HCT116 (cell line): ENCODE measurements at regions not wholly inside any gene's neighbourhood (a gene's known extent, or its start where the extent isn't known, plus 50 kb on each side); places are given as distances from the start of the nearest gene placed in this dataset.

ENCODE experiments used
- CTCF ChIP-seq, 3 experiments: fragments of 200-600 bp in 1 of 3; sonication (generic) in 1 of 3; IDR thresholded peaks in 2 of 3; conservative IDR thresholded peaks in 1 of 3; 2 replicates each; pipeline ENCODE4 v1.5.1; 2012 to 2017; ENCODE audit warnings: low read depth in 2 of 3, low read length in 2 of 3, antibody characterized with exemption in 1 of 3, borderline replicate concordance in 1 of 3, control low read depth in 1 of 3, mild to moderate bottlenecking in 1 of 3, mixed read lengths in 1 of 3, mixed run types in 1 of 3, moderate library complexity in 1 of 3; ENCODE audit not compliant: insufficient read depth in 1 of 3
- JUND ChIP-seq: IDR thresholded peaks from 2 replicates; pipeline ENCODE4 v1.6.1; 2012
- ZNF274 ChIP-seq: fragments of 200-500 bp; sonication (Bioruptor generic); IDR thresholded peaks from 2 replicates; pipeline ENCODE4 v1.6.1; 2014; ENCODE audit warnings: mild to moderate bottlenecking, low read depth, low read length, inconsistent platforms

DNA sequence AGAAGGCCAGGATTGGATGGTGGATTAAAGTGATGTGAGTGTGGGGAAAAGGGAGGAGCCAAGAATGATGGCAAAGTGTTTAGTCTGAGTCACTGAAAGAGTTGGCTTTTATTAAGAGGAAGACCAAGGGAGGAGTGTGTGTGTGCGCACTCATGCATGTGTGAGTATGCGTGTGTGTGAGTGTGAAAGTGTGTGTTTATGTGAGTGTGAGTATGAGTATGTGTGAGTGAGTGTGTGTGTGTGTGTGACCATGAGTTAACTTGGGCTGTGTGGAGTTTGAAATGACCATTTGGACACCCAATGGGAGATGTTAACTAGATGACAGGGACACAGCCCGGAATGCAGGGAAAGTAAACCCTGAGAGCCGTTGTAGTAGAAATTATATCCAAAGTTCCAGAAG lies 57.6 kb upstream of the EYA2 start:
- TF ChIP-seq CTCF (IDR thresholded peaks at IDR 0.05 in 2 of 3, conservative IDR thresholded peaks at IDR 0.05 in 1 of 3; ENCODE audit: borderline replicate concordance in 1 of 3, insufficient read depth in 1 of 3, low read depth in 2 of 3, low read length in 2 of 3) (no peak), JUND (no peak), ZNF274 (no peak)
